H54 (cell line): ENCODE measurements at regions not wholly inside any gene's neighbourhood (a gene's known extent, or its start where the extent isn't known, plus 50 kb on each side); places are given as distances from the start of the nearest gene placed in this dataset.

Source experiments
- DNase-seq: peaks from one replicate; pipeline ENCODE4 v3.0.0; 2011; ENCODE audit warnings: low spot score, mixed read lengths; ENCODE audit not compliant: insufficient read length
- FAIRE-seq: peaks from 3 replicates; lab custom pipeline; 2011; peaks lifted over from hg19 to GRCh38; lab: Jason Lieb, UNC
- POLR2A ChIP-seq: IDR thresholded peaks from 2 replicates; pipeline ENCODE4 v1.6.1; 2011; ENCODE audit warnings: low read depth, mild to moderate bottlenecking, low read length

DNA sequence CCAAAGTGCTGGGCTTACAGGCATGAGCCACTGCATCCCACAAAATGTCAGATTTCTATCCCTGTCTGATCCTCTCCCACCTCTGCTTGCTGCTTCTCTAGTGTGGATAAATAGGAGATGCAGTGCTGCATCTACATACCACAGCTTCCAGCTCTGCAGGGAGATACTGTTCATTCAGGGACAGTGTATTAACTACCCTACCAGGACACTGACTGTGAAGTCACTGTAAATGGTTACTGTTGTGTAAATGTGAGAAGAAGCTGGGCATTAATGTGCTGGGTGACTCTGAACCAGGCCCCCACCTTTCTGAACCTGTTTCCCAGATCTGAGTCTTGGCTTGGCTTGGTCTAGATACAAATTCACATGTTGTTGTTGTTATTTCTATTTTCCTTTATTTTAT is 488.6 kb upstream of the SULF2 start:
- TF ChIP-seq POLR2A: no peak
- DNase-seq (no peak), FAIRE-seq (no peak)

GRCh38 chr20:48270885-48271284 is 485.6 kb upstream of the SULF2 start:
- TF ChIP-seq POLR2A: no peak
- DNase-seq: no peak
- FAIRE-seq: no peak

DNA sequence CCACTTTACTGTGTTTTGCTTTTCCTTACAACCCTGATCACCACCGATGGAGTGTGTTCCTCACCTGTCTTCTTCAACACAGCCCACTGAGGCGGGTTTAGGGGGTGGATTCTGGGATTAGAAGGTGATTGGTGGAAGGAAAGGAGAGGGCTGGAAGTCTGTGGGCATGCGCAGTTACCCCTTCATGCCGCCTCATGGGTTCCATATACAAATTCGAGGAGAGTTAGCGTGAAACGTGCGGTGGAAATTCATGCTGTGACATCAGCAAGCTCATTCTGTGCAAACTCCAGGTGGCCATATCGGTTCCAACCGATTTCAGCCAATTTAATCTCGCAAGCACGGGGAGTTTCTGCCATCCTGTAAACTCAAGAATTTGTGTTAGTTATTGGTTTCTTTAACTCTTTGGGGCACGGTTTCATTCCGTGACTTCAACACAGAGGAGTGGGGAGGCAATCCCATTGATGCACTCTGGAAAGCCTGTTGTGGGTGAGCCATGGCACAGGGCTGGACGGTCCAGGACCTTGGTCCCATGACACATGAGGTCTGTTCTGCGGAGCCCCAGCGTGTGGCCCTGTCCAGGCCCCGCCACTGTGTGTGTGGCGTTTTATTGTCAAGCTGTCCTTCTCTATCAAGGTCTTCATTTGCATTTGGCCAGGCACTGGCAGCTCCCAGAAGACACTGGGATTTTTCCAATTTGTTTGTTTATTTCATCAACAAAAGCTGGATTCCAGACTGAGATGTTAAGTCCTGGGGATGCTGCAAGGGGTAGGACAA is 482.8 kb upstream of the SULF2 start:
- FAIRE-seq: no peak
- TF ChIP-seq POLR2A: no peak
- DNase-seq: no peak

DNA sequence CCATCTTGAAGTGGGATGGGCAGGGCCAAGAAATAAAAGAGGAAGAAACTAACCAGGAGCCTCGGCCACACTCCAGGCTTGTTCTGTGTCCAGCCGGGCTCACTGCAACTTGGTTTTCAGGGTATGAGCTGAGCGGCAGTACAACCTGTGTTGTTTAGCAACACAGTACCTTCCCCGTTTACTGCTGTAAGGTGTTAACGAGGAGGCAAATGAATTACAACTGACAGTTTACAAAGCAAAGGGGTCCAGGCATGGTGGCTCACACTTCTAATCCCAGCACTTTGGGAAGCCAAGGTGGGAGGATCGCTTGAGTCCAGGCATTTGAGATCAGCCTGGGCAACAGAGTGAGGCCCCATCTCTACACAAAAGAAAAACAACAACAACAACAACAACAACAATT is 481.3 kb upstream of the SULF2 start:
- DNase-seq: no peak
- no peak for TF ChIP-seq POLR2A
- no peak for FAIRE-seq

GRCh38 chr20:48265791-48266190 is 480.5 kb upstream of the SULF2 start:
- DNase-seq (no peak), FAIRE-seq (no peak)
- no peak for TF ChIP-seq POLR2A

DNA sequence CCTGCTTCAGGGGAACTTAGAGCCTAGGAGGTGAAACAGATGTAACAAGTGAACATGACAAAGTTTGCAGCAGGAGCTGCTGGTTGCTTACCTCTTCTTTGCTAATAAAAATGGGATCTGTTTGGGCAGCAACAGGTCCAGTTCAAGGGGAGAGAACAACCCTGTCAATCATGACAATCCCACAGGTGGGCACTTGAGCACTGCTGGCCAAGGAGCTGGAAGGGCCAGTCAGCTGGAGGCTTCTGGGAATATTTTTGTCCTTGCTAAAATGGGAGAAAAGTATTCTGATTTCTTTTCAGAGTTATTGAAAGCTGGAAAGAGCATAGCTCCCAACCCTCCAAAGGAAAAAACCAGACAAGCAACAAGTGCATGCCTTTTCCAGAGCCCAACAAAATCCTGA is 477.7 kb upstream of the SULF2 start:
- FAIRE-seq (no peak), DNase-seq (no peak)
- no peak for TF ChIP-seq POLR2A

- DNase-seq (no peak), FAIRE-seq (no peak)
- no peak for TF ChIP-seq POLR2A
Measured at GRCh38 chr20:48262466-48262865, 477.2 kb upstream of the SULF2 start.

GRCh38 chr20:48261398-48261910 is 476.2 kb upstream of the SULF2 start:
- no peak for TF ChIP-seq POLR2A
- no peak for DNase-seq
- no peak for FAIRE-seq

DNA sequence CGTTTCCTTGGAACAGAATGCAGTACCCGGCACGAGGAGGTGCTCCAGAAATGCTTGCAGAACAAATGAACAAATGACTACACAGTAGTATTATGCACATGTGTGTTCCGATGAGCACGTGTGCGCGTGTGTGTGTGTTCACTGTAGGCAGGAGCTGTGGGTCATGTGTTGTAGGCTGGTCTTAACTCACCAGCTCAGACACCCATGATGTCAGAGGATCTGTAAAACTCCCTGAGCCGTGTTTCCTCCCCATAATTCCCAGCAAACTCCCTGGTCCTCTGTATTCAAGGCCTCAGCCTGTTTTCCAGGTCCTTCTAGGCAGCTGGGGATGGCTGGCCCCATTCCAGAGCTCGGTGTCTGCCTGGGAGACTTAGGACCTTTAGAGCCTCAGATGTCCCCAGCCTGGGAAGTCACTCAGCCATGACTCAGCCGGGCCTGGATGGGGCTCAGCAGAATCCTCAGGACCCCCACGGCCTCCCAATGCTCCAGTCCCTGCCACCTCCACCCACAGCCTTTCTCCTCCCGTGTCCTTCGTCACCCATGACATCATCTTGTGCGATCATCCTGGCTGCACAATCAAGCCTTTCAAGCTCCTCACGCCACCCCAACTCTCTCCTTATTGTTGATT is 475.0 kb upstream of the SULF2 start:
- no peak for FAIRE-seq

GRCh38 chr20:48259456-48259855 is 474.2 kb upstream of the SULF2 start:
- FAIRE-seq (no peak), DNase-seq (no peak)
- TF ChIP-seq POLR2A: no peak

More for the DNA sequence above, 475.0 kb upstream of the SULF2 start:
- DNase-seq: no peak
- no peak for TF ChIP-seq POLR2A

- DNase-seq (no peak), FAIRE-seq (no peak)
- no peak for TF ChIP-seq POLR2A
Measured at GRCh38 chr20:48257833-48258232, 472.6 kb upstream of the SULF2 start.

DNA sequence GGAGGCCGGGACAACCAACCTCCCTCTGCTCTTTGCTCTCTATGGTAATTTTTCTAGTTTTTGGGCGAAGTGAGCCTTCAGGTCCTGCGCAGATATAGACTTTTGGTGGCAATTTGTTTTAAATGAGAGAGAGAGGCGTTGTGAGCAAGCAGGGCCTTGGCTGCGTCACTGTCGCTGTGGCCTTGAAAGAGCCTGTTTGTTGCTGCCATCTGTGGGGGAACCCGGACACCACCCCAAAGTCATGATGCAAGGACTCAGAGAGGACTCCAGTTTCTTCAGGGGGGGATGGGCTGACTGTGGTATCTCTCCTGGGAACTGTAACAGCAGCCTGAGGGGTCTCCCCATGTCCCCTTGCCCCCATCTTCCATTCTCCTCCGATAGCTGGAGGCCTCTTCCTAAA is 462.7 kb upstream of the SULF2 start:
- no peak for FAIRE-seq
- no peak for DNase-seq
- no peak for TF ChIP-seq POLR2A

DNA sequence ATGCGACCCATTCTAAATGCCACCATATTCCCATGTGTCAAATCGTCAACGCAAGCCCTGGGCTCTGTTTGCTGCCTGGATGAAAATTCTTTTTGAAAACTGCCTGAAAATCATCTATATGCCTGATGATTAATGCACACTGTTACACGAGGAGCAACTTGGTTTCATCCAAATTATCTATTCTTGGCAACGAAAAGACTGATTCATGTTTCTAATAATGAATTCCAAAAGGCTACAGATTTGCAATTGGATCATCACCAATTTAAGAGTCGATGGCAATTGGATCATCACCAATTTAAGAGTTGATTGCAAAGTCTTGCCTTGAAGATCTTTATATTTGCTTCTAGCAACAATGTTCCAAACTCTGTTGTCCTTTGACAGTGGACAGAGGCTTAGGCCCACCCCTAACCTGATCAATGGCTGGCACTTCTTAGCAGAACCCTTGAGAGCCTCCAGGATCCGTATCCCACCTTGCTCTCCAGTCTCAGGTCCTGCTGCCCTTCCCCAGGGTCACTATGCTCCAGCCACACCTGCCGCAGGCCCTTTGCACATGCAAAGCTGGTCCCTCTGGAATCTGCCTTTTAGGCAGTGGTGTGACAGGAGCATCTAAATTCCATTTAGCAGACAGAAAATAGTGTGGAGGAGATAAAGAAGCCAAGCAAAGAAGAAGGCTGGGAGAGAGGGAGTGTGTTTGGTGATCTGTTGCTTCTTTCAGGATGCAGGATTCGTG is 460.9 kb upstream of the SULF2 start:
- no peak for TF ChIP-seq POLR2A
- no peak for FAIRE-seq

DNA sequence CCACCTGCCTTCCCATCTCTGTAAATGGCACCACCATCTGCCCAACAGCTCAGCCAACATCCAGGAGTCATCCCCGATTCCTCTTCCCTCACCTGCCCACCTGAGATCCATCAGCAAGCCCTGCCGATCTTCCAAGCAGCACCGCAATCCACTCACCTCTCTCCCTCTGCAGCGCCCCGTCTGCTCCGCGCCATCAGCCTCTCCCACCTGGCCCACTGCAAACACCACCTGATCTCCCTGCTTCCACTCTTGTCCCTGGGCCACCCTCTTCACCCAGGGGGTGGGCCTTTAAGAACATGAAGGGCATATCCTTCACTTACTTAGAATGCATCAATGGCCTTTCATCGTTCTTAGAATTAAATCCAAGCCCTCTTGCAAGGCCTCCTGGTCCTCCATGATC is 457.3 kb upstream of the SULF2 start:
- FAIRE-seq: no peak
- TF ChIP-seq POLR2A: no peak

More for the DNA sequence above, 460.9 kb upstream of the SULF2 start:
- no peak for DNase-seq

More for the DNA sequence above, 457.3 kb upstream of the SULF2 start:
- no peak for DNase-seq
